GM23338 (cell line): ENCODE measurements at regions not wholly inside any gene's neighbourhood (a gene's known extent, or its start where the extent isn't known, plus 50 kb on each side); places are given as distances from the start of the nearest gene placed in this dataset.

Source experiments
- ATAC-seq: fragments of 200-7000 bp; cut with Tn5 transposase; 3 replicates; pipeline ENCODE4 v1.9.1; 2020
- DNase-seq: peaks from one replicate; pipeline ENCODE4 v3.0.0-alpha.2; 2015; ENCODE audit warnings: low spot score
- H2AFZ ChIP-seq: fragments of 200-600 bp; sonication (generic); 2 replicates; pipeline ENCODE4 v1.8.0; 2016; ENCODE audit warnings: antibody characterized with exemption, mild to moderate bottlenecking, moderate library complexity
- H3F3A ChIP-seq: fragments of 200-600 bp; sonication (generic); replicated peaks from 2 replicates; pipeline ENCODE4 v1.8.0; 2017; ENCODE audit warnings: antibody characterized with exemption, mixed run types, low read depth
- H3K27ac ChIP-seq: fragments of 200-600 bp; sonication (generic); 2 replicates; pipeline ENCODE4 v1.6.1; 2016; ENCODE audit warnings: low read depth
- H3K27me3 ChIP-seq: fragments of 200-600 bp; sonication (generic); 2 replicates; pipeline ENCODE4 v1.8.0; 2016; ENCODE audit warnings: mild to moderate bottlenecking, mixed run types, moderate library complexity; ENCODE audit not compliant: insufficient read depth
- H3K36me3 ChIP-seq: fragments of 200-600 bp; sonication (generic); 2 replicates; pipeline ENCODE4 v1.8.0; 2016; ENCODE audit warnings: mild to moderate bottlenecking; ENCODE audit not compliant: insufficient read depth
- H3K4me1 ChIP-seq: fragments of 200-600 bp; sonication (generic); 2 replicates; pipeline ENCODE4 v1.8.0; 2016; ENCODE audit warnings: mild to moderate bottlenecking, moderate library complexity; ENCODE audit not compliant: insufficient read depth
- H3K4me2 ChIP-seq: fragments of 200-600 bp; sonication (generic); 2 replicates; pipeline ENCODE4 v1.7.1; 2017; ENCODE audit warnings: mixed run types
- H3K4me3 ChIP-seq: fragments of 200-600 bp; sonication (generic); 2 replicates; pipeline ENCODE4 v1.6.1; 2016; ENCODE audit warnings: mixed run types
- H3K79me2 ChIP-seq: fragments of 200-600 bp; sonication (generic); replicated peaks from 2 replicates; pipeline ENCODE4 v1.8.0; 2017; ENCODE audit warnings: mild to moderate bottlenecking; ENCODE audit not compliant: insufficient read depth
- H3K9me2 ChIP-seq: fragments of 200-600 bp; sonication (generic); 2 replicates; pipeline ENCODE4 v1.8.0; 2017; ENCODE audit not compliant: insufficient read depth
- H4K20me1 ChIP-seq: fragments of 200-600 bp; sonication (generic); replicated peaks from 2 replicates; pipeline ENCODE4 v1.8.0; 2017; ENCODE audit warnings: mild to moderate bottlenecking; ENCODE audit not compliant: insufficient read depth
- H3K27ac Mint-ChIP-seq: 2 replicates; pipeline ENCODE4 v1.8.0; 2020; ENCODE audit warnings: inconsistent platforms, mild to moderate bottlenecking, moderate library complexity, mixed read lengths
- H3K27me3 Mint-ChIP-seq: 3 replicates; pipeline ENCODE4 v1.8.0; 2022; ENCODE audit warnings: low read depth, mild to moderate bottlenecking, moderate library complexity, mixed read lengths, inconsistent platforms; ENCODE audit not compliant: insufficient read depth, poor library complexity
- H3K36me3 Mint-ChIP-seq: 3 replicates; pipeline ENCODE4 v1.8.0; 2021; ENCODE audit warnings: low read depth, mild to moderate bottlenecking, inconsistent platforms, moderate library complexity, mixed read lengths
- H3K4me1 Mint-ChIP-seq: 3 replicates; pipeline ENCODE4 v1.8.0; 2020; ENCODE audit warnings: mild to moderate bottlenecking, inconsistent platforms, mixed read lengths
- H3K4me3 Mint-ChIP-seq: 3 replicates; pipeline ENCODE4 v1.8.0; 2021; ENCODE audit warnings: moderate library complexity, mild to moderate bottlenecking, inconsistent platforms, mixed read lengths
- H3K9me3 Mint-ChIP-seq: 3 replicates; pipeline ENCODE4 v1.8.0; 2020; ENCODE audit warnings: moderate library complexity, mild to moderate bottlenecking, inconsistent platforms, mixed read lengths
- CREB1 ChIP-seq: fragments of 250-450 bp; sonication (Bioruptor Pico); IDR thresholded peaks from 2 replicates; pipeline ENCODE4 v1.5.0; 2020; ENCODE audit warnings: low read depth, mild to moderate bottlenecking, moderate library complexity
- ETS1 ChIP-seq: IDR thresholded peaks from 2 replicates; pipeline ENCODE4 v1.6.1; 2016; ENCODE audit warnings: antibody characterized with exemption
- EZH2 ChIP-seq: fragments of 200-600 bp; sonication (generic); IDR thresholded peaks from one replicate; pipeline ENCODE4 v1.8.0; 2017; ENCODE audit warnings: antibody characterized with exemption, mild to moderate bottlenecking, low read depth; ENCODE audit not compliant: unreplicated experiment
- EZH2phosphoT487 ChIP-seq: fragments of 200-600 bp; sonication (generic); IDR thresholded peaks from one replicate; pipeline ENCODE4 v1.8.1; 2018; ENCODE audit warnings: antibody characterized with exemption; ENCODE audit not compliant: unreplicated experiment
- JUNB ChIP-seq: IDR thresholded peaks from one replicate; pipeline ENCODE4 v1.6.1; 2016; ENCODE audit warnings: antibody characterized with exemption; ENCODE audit not compliant: unreplicated experiment
- NANOG ChIP-seq: IDR thresholded peaks from 2 replicates; pipeline ENCODE4 v1.6.1; 2016; ENCODE audit warnings: antibody characterized with exemption, borderline replicate concordance
- POLR2AphosphoS5 ChIP-seq: IDR thresholded peaks from 2 replicates; pipeline ENCODE4 v1.6.1; 2016; ENCODE audit warnings: antibody characterized with exemption, low read depth
- STAT1 ChIP-seq: IDR thresholded peaks from one replicate; pipeline ENCODE4 v1.6.1; 2016; ENCODE audit warnings: antibody characterized with exemption; ENCODE audit not compliant: unreplicated experiment
- ZNF114 ChIP-seq: fragments of 250-450 bp; sonication (Bioruptor Pico); IDR thresholded peaks from 2 replicates; pipeline ENCODE4 v1.5.0; 2020; ENCODE audit warnings: mild to moderate bottlenecking, moderate library complexity
- ZNF331 ChIP-seq: fragments of 250-450 bp; sonication (Bioruptor Pico); IDR thresholded peaks from 2 replicates; pipeline ENCODE4 v1.5.0; 2020; ENCODE audit warnings: low read depth, mild to moderate bottlenecking, moderate library complexity
- TF ChIP-seq, protein P1 (sequence below): fragments of 250-450 bp; sonication (Bioruptor Pico); IDR thresholded peaks from 2 replicates; pipeline ENCODE4 v1.5.0; 2020; ENCODE audit warnings: mild to moderate bottlenecking, moderate library complexity
- TF ChIP-seq, protein P2 (sequence below): IDR thresholded peaks from one replicate; pipeline ENCODE4 v1.6.1; 2018; ENCODE audit warnings: antibody characterized with exemption; ENCODE audit not compliant: unreplicated experiment
- TF ChIP-seq, protein P3 (sequence below), 2 experiments: fragments of 200-600 bp in 1 of 2; sonication (generic) in 1 of 2; conservative IDR thresholded peaks; 2 replicates each; pipeline versions ENCODE4 v1.5.1 to v1.6.1; 2016 to 2017; ENCODE audit warnings: antibody characterized with exemption in 2 of 2, low read depth in 2 of 2, mild to moderate bottlenecking in 2 of 2, moderate library complexity in 1 of 2

GRCh38 chr4:1499465-1499864 lies 93.2 kb upstream of the NKX1-1 start:
- no peaks in the 10 kb centered on the region for H3K9me2 ChIP-seq
- no peak overlapping the region for H3K4me3 Mint-ChIP-seq
- no peak overlapping the region for H3K27ac ChIP-seq
- no peaks in the 10 kb centered on the region for H3K4me1 Mint-ChIP-seq
- ATAC-seq (no peak), DNase-seq (no peak)
- no peaks in the 10 kb centered on the region for H3K36me3 Mint-ChIP-seq
- no peaks in the 10 kb centered on the region for H3K27me3 ChIP-seq
- no peaks in the 10 kb centered on the region for H3F3A ChIP-seq
- no peaks in the 10 kb centered on the region for H3K36me3 ChIP-seq
- H3K9me3 Mint-ChIP-seq = no peaks in the 10 kb centered on the region
- no peaks in the 10 kb centered on the region for H3K4me1 ChIP-seq
- peaks cover 1% of the 10 kb centered on the region for H3K27me3 Mint-ChIP-seq
- H3K4me3 ChIP-seq = no peak overlapping the region
- H3K4me2 ChIP-seq = no peak overlapping the region
- H2AFZ ChIP-seq = no peak overlapping the region
- no peak overlapping the region for H3K27ac Mint-ChIP-seq
- no peaks in the 10 kb centered on the region for H4K20me1 ChIP-seq
- TF ChIP-seq, protein P1, sequence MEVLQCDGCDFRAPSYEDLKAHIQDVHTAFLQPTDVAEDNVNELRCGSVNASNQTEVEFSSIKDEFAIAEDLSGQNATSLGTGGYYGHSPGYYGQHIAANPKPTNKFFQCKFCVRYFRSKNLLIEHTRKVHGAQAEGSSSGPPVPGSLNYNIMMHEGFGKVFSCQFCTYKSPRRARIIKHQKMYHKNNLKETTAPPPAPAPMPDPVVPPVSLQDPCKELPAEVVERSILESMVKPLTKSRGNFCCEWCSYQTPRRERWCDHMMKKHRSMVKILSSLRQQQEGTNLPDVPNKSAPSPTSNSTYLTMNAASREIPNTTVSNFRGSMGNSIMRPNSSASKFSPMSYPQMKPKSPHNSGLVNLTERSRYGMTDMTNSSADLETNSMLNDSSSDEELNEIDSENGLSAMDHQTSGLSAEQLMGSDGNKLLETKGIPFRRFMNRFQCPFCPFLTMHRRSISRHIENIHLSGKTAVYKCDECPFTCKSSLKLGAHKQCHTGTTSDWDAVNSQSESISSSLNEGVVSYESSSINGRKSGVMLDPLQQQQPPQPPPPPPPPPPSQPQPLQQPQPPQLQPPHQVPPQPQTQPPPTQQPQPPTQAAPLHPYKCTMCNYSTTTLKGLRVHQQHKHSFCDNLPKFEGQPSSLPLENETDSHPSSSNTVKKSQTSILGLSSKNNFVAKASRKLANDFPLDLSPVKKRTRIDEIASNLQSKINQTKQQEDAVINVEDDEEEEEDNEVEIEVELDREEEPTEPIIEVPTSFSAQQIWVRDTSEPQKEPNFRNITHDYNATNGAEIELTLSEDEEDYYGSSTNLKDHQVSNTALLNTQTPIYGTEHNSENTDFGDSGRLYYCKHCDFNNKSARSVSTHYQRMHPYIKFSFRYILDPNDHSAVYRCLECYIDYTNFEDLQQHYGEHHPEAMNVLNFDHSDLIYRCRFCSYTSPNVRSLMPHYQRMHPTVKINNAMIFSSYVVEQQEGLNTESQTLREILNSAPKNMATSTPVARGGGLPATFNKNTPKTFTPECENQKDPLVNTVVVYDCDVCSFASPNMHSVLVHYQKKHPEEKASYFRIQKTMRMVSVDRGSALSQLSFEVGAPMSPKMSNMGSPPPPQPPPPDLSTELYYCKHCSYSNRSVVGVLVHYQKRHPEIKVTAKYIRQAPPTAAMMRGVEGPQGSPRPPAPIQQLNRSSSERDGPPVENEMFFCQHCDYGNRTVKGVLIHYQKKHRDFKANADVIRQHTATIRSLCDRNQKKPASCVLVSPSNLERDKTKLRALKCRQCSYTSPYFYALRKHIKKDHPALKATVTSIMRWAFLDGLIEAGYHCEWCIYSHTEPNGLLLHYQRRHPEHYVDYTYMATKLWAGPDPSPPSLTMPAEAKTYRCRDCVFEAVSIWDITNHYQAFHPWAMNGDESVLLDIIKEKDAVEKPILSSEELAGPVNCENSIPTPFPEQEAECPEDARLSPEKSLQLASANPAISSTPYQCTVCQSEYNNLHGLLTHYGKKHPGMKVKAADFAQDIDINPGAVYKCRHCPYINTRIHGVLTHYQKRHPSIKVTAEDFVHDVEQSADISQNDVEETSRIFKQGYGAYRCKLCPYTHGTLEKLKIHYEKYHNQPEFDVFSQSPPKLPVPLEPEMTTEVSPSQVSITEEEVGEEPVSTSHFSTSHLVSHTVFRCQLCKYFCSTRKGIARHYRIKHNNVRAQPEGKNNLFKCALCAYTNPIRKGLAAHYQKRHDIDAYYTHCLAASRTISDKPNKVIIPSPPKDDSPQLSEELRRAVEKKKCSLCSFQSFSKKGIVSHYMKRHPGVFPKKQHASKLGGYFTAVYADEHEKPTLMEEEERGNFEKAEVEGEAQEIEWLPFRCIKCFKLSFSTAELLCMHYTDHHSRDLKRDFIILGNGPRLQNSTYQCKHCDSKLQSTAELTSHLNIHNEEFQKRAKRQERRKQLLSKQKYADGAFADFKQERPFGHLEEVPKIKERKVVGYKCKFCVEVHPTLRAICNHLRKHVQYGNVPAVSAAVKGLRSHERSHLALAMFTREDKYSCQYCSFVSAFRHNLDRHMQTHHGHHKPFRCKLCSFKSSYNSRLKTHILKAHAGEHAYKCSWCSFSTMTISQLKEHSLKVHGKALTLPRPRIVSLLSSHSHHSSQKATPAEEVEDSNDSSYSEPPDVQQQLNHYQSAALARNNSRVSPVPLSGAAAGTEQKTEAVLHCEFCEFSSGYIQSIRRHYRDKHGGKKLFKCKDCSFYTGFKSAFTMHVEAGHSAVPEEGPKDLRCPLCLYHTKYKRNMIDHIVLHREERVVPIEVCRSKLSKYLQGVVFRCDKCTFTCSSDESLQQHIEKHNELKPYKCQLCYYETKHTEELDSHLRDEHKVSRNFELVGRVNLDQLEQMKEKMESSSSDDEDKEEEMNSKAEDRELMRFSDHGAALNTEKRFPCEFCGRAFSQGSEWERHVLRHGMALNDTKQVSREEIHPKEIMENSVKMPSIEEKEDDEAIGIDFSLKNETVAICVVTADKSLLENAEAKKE (CRISPR knock-in tag) = no peak
- TF ChIP-seq ZNF114 (CRISPR knock-in tag) = no peak
- no peak for TF ChIP-seq STAT1
- no peak for TF ChIP-seq CREB1 (CRISPR knock-in tag)
- TF ChIP-seq EZH2phosphoT487 = no peak
- TF ChIP-seq NANOG = no peak
- TF ChIP-seq ZNF331 (CRISPR knock-in tag) = no peak
- TF ChIP-seq, protein P2, sequence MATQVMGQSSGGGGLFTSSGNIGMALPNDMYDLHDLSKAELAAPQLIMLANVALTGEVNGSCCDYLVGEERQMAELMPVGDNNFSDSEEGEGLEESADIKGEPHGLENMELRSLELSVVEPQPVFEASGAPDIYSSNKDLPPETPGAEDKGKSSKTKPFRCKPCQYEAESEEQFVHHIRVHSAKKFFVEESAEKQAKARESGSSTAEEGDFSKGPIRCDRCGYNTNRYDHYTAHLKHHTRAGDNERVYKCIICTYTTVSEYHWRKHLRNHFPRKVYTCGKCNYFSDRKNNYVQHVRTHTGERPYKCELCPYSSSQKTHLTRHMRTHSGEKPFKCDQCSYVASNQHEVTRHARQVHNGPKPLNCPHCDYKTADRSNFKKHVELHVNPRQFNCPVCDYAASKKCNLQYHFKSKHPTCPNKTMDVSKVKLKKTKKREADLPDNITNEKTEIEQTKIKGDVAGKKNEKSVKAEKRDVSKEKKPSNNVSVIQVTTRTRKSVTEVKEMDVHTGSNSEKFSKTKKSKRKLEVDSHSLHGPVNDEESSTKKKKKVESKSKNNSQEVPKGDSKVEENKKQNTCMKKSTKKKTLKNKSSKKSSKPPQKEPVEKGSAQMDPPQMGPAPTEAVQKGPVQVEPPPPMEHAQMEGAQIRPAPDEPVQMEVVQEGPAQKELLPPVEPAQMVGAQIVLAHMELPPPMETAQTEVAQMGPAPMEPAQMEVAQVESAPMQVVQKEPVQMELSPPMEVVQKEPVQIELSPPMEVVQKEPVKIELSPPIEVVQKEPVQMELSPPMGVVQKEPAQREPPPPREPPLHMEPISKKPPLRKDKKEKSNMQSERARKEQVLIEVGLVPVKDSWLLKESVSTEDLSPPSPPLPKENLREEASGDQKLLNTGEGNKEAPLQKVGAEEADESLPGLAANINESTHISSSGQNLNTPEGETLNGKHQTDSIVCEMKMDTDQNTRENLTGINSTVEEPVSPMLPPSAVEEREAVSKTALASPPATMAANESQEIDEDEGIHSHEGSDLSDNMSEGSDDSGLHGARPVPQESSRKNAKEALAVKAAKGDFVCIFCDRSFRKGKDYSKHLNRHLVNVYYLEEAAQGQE = no peak
- TF ChIP-seq POLR2AphosphoS5 = no peak
- no peak for TF ChIP-seq JUNB
- no peak for TF ChIP-seq EZH2
- TF ChIP-seq, protein P3, sequence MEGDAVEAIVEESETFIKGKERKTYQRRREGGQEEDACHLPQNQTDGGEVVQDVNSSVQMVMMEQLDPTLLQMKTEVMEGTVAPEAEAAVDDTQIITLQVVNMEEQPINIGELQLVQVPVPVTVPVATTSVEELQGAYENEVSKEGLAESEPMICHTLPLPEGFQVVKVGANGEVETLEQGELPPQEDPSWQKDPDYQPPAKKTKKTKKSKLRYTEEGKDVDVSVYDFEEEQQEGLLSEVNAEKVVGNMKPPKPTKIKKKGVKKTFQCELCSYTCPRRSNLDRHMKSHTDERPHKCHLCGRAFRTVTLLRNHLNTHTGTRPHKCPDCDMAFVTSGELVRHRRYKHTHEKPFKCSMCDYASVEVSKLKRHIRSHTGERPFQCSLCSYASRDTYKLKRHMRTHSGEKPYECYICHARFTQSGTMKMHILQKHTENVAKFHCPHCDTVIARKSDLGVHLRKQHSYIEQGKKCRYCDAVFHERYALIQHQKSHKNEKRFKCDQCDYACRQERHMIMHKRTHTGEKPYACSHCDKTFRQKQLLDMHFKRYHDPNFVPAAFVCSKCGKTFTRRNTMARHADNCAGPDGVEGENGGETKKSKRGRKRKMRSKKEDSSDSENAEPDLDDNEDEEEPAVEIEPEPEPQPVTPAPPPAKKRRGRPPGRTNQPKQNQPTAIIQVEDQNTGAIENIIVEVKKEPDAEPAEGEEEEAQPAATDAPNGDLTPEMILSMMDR (conservative IDR thresholded peaks at IDR 0.05; ENCODE audit: low read depth in 2 of 2) = no peak
- no peak for TF ChIP-seq ETS1
- no peaks in the 10 kb centered on the region for H3K79me2 ChIP-seq
